ENCODE measurements at regions not wholly inside any gene's neighbourhood (a gene's known extent, or its start where the extent isn't known, plus 50 kb on each side); places are given as distances from the start of the nearest gene placed in this dataset.

DNA sequence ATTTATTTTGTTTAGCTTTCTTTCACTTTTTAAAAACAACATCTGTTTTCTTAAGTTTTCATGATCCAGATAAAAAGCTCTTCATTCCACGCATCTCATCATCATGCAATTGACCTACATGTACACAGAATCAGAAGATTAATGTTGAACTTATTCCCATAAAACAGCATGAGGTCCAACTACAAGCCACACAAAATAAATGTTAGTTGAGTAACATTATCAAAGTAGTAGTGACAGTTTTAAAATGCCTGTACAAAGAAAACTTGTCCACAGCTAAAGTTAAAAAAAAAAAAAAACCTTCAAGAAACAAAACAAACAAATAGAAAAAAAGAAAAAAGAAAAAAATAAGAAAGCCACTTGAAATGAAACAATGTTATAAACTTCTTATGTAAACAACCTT, 846.3 kb downstream of the TLE1 start:
- Histone ChIP-seq H3K14ac (ENCODE audit: insufficient read length) (no peak overlapping the region), H3K4me2 (ENCODE audit: insufficient read depth in 1 of 2, low read depth in 2 of 2, low read length in 2 of 2) (no peak overlapping the region), H4K5ac (ENCODE audit: insufficient read length, low read depth, low read length) (no peak overlapping the region), H3K23ac (ENCODE audit: insufficient read length) (no peak overlapping the region), H4K20me1 (replicated peaks in 1 of 2; ENCODE audit: control insufficient read depth in 1 of 2, insufficient read depth in 2 of 2, low read length in 2 of 2) (no peaks in the 10 kb centered on the region), H3K79me2 (ENCODE audit: control insufficient read depth in 1 of 2, insufficient read depth in 2 of 2, low read length in 2 of 2) (no peaks in the 10 kb centered on the region), H3K27me3 (replicated peaks in 1 of 4; ENCODE audit: control insufficient read depth in 3 of 4, extremely low read depth in 1 of 4, insufficient read depth in 3 of 4, low read length in 3 of 4) (no peaks in the 10 kb centered on the region), H3K27ac (ENCODE audit: low read depth, low read length) (no peak overlapping the region), H2BK15ac (ENCODE audit: low read length) (no peak overlapping the region), H3K4ac (replicated peaks; ENCODE audit: insufficient read length, low read depth, low read length) (no peak overlapping the region), H3K9ac (replicated peaks in 1 of 4; ENCODE audit: extremely low read depth in 1 of 4, low read depth in 3 of 4, low read length in 3 of 4) (no peak overlapping the region), H2AK5ac (ENCODE audit: low read depth, low read length) (no peak overlapping the region), H2BK12ac (ENCODE audit: low read depth, low read length) (no peak overlapping the region), H2BK120ac (replicated peaks; ENCODE audit: low read depth, low read length) (no peak overlapping the region), H3K79me1 (ENCODE audit: low read depth, low read length) (no peaks in the 10 kb centered on the region), H3K36me3 (ENCODE audit: control insufficient read depth in 2 of 4, insufficient read depth in 4 of 4, low read length in 3 of 4) (no peaks in the 10 kb centered on the region), H4K8ac (ENCODE audit: extremely low read depth, insufficient read depth, low read length) (no peak overlapping the region), H3K9me3 (ENCODE audit: insufficient read depth in 2 of 2, low read depth in 1 of 2, low read length in 1 of 2) (no peaks in the 10 kb centered on the region), H2BK20ac (ENCODE audit: low read length) (no peak overlapping the region), H2BK5ac (ENCODE audit: low read depth, low read length) (no peak overlapping the region), H3K23me2 (ENCODE audit: low read depth, low read length) (no peaks in the 10 kb centered on the region), H2AFZ (ENCODE audit: low read length) (no peak overlapping the region), H4K91ac (replicated peaks; ENCODE audit: insufficient read length, low read length) (no peak overlapping the region), H3K4me1 (replicated peaks in 1 of 4; ENCODE audit: control insufficient read depth in 3 of 4, insufficient read depth in 4 of 4, low read length in 3 of 4) (no peaks in the 10 kb centered on the region), H3K56ac (replicated peaks; ENCODE audit: insufficient read length, low read depth, low read length) (no peak overlapping the region), H3K18ac (ENCODE audit: extremely low read depth, low read length) (no peak overlapping the region), H3K4me3 (ENCODE audit: extremely low read depth in 1 of 4, insufficient read depth in 2 of 4, low read depth in 3 of 4, low read length in 4 of 4) (no peak overlapping the region)
- DNase-seq (ENCODE audit: low read depth in 1 of 2, low spot score in 2 of 2): no peak
- CTCF ChIA-PET (ENCODE audit: partially characterized antibody): no interaction called here
- TF ChIP-seq TAF7 (optimal IDR thresholded peaks at IDR 0.05; ENCODE audit: borderline replicate concordance, low read depth, low read length) (no peak), TAF1 (IDR thresholded peaks at IDR 0.05; ENCODE audit: low read depth, low read length) (no peak), RBBP5 (IDR thresholded peaks at IDR 0.05; ENCODE audit: borderline replicate concordance, low read depth, low read length) (no peak), POLR2AphosphoS5 (IDR thresholded peaks at IDR 0.05; ENCODE audit: low read depth, low read length) (no peak), BCL11A (IDR thresholded peaks at IDR 0.05; ENCODE audit: low read depth in 2 of 2, low read length in 2 of 2) (no peak), KDM1A (IDR thresholded peaks at IDR 0.05; ENCODE audit: borderline replicate concordance, low read length) (no peak)
- TF ChIP-seq, protein P1, sequence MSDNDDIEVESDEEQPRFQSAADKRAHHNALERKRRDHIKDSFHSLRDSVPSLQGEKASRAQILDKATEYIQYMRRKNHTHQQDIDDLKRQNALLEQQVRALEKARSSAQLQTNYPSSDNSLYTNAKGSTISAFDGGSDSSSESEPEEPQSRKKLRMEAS (IDR thresholded peaks at IDR 0.05): no peak
- no peak for FAIRE-seq
- WGBS, 2 experiments (ENCODE audit: extremely low coverage in 1 of 2, insufficient coverage in 1 of 2, insufficient read length in 1 of 2, insufficient replicate concordance in 2 of 2, low coverage in 1 of 2, low lambda C conversion rate in 2 of 2, missing lambda C conversion rate in 1 of 2): 88% methylated on average over 1 of the region's 1 CpG; no CpG with 5 or more reads in 1 of the 2 experiments
- POLR2A ChIA-PET (ENCODE audit: partially characterized antibody): no interaction called here
